HCT116 (cell line): ENCODE measurements at regions not wholly inside any gene's neighbourhood (a gene's known extent, or its start where the extent isn't known, plus 50 kb on each side); places are given as distances from the start of the nearest gene placed in this dataset.

Source experiments
- ATAC-seq: fragments of 200-7000 bp; cut with Tn5 transposase; 2 replicates; pipeline ENCODE4 v1.9.1; 2020; ENCODE audit warnings: mild to moderate bottlenecking, moderate library complexity
- BruUV-seq: library from RNA; stranded (reverse); fragments of 400-500 nt; replicated peaks from 2 replicates; lab custom pipeline; 2021; lab: Mats Ljungman, UMichigan
- CTCF ChIA-PET: fragments of 300-600 bp; sonication (Branson Sonifier 250); formaldehyde crosslinking; loops from one replicate; lab custom pipeline; 2021; ENCODE audit warnings: antibody characterized with exemption; lab: Charles Lee
- POLR2A ChIA-PET: fragments of 300-600, 350-600 bp; sonication (Branson Sonifier 250); formaldehyde crosslinking; loops from one replicate; lab custom pipeline; 2021; ENCODE audit warnings: antibody characterized with exemption; lab: Charles Lee
- RAD21 ChIA-PET, 2 experiments: fragments of 300-600 bp; sonication (Branson Sonifier 250); formaldehyde crosslinking; loops; one replicate each; lab custom pipeline; 2023; ENCODE audit warnings: low total read pairs in 2 of 2; ENCODE audit not compliant: uncharacterized antibody in 2 of 2, unreplicated experiment in 2 of 2, low non-redundant PET in 1 of 2; lab: Charles Lee
- DNase-seq: peaks from one replicate; pipeline ENCODE4 v3.0.0-alpha.2; 2010; ENCODE audit warnings: low read depth, low spot score
- H2AFZ ChIP-seq: fragments of 200-600 bp; shearing (Covaris generic), sonication (generic); 2 replicates; pipeline ENCODE4 v1.6.1; 2017; ENCODE audit warnings: low read depth, mixed run types, mixed read lengths, antibody characterized with exemption, low read length; ENCODE audit not compliant: poor library complexity, severe bottlenecking
- H3K27ac ChIP-seq: 2 replicates; pipeline ENCODE4 v1.5.1; 2012; ENCODE audit warnings: low read depth, low read length
- H3K27me3 ChIP-seq: fragments of 200-600 bp; sonication (generic); 2 replicates; pipeline ENCODE4 v1.6.1; 2016; ENCODE audit warnings: mixed run types, low read length, mixed read lengths; ENCODE audit not compliant: insufficient read depth
- H3K36me3 ChIP-seq, 2 experiments: fragments of 200-500 bp in 1 of 2; fragments of 200-600 bp in 1 of 2; sonication (Bioruptor generic) in 1 of 2; sonication (generic) in 1 of 2; 2 replicates each; pipeline versions ENCODE4 v1.5.1 to v1.6.1; 2014 to 2016; ENCODE audit warnings: low read length in 2 of 2, inconsistent platforms in 1 of 2, mixed read lengths in 1 of 2, mixed run types in 1 of 2; ENCODE audit not compliant: insufficient read depth in 2 of 2, control insufficient read depth in 1 of 2
- H3K4me1 ChIP-seq, 2 experiments: fragments of 200-600 bp in 1 of 2; sonication (generic) in 1 of 2; 2 replicates each; pipeline versions ENCODE4 v1.5.1 to v1.6.1; 2012 to 2017; ENCODE audit warnings: low read length in 2 of 2, inconsistent platforms in 1 of 2, mild to moderate bottlenecking in 1 of 2, mixed read lengths in 1 of 2, mixed run types in 1 of 2, moderate library complexity in 1 of 2; ENCODE audit not compliant: insufficient read depth in 2 of 2, control insufficient read depth in 1 of 2
- H3K4me2 ChIP-seq: fragments of 200-600 bp; sonication (generic); 2 replicates; pipeline ENCODE4 v1.6.1; 2017; ENCODE audit warnings: mixed run types, low read length, mixed read lengths
- H3K4me3 ChIP-seq, 2 experiments: fragments of 200-600 bp in 1 of 2; sonication (generic) in 1 of 2; replicated peaks in 1 of 2; 2 replicates each; pipeline ENCODE4 v1.5.1; 2011 to 2016; ENCODE audit warnings: low read length in 2 of 2, control low read depth in 1 of 2, low read depth in 1 of 2, mild to moderate bottlenecking in 1 of 2, mixed read lengths in 1 of 2, mixed run types in 1 of 2
- H3K79me2 ChIP-seq: fragments of 200-600 bp; sonication (generic); 2 replicates; pipeline ENCODE4 v1.6.1; 2017; ENCODE audit warnings: mild to moderate bottlenecking, mixed run types, low read length, moderate library complexity, mixed read lengths; ENCODE audit not compliant: insufficient read depth
- H3K9ac ChIP-seq: fragments of 200-600 bp; sonication (generic); 2 replicates; pipeline ENCODE4 v1.6.1; 2016; ENCODE audit warnings: low read length, mixed read lengths
- H3K9me2 ChIP-seq: fragments of 200-600 bp; sonication (generic), shearing (Covaris generic); 2 replicates; pipeline ENCODE4 v1.6.1; 2017; ENCODE audit warnings: mixed run types, mild to moderate bottlenecking, moderate library complexity; ENCODE audit not compliant: insufficient read depth
- H3K9me3 ChIP-seq, 2 experiments: fragments of 200-500 bp in 1 of 2; fragments of 200-600 bp in 1 of 2; sonication (Bioruptor generic) in 1 of 2; sonication (generic) in 1 of 2; 2 replicates each; pipeline ENCODE4 v1.6.1; 2014 to 2017; ENCODE audit warnings: low read length in 2 of 2, mixed read lengths in 2 of 2, inconsistent platforms in 1 of 2, low read depth in 1 of 2, mild to moderate bottlenecking in 1 of 2, mixed run types in 1 of 2, moderate library complexity in 1 of 2; ENCODE audit not compliant: control insufficient read depth in 1 of 2, insufficient read depth in 1 of 2
- H4K20me1 ChIP-seq: fragments of 200-600 bp; sonication (generic), shearing (Covaris generic); 2 replicates; pipeline ENCODE4 v1.6.1; 2017; ENCODE audit warnings: mixed run types, mild to moderate bottlenecking, moderate library complexity; ENCODE audit not compliant: insufficient read depth
- ATF3 ChIP-seq: IDR thresholded peaks from 2 replicates; pipeline ENCODE4 v1.6.1; 2012
- CBX3 ChIP-seq: IDR thresholded peaks from 2 replicates; pipeline ENCODE4 v1.6.1; 2012; ENCODE audit warnings: low read depth
- CEBPB ChIP-seq: IDR thresholded peaks from 2 replicates; pipeline ENCODE4 v1.6.1; 2012; ENCODE audit warnings: low read depth
- CTCF ChIP-seq, 3 experiments: fragments of 200-600 bp in 1 of 3; sonication (generic) in 1 of 3; IDR thresholded peaks in 2 of 3; conservative IDR thresholded peaks in 1 of 3; 2 replicates each; pipeline ENCODE4 v1.5.1; 2012 to 2017; ENCODE audit warnings: low read depth in 2 of 3, low read length in 2 of 3, antibody characterized with exemption in 1 of 3, borderline replicate concordance in 1 of 3, control low read depth in 1 of 3, mild to moderate bottlenecking in 1 of 3, mixed read lengths in 1 of 3, mixed run types in 1 of 3, moderate library complexity in 1 of 3; ENCODE audit not compliant: insufficient read depth in 1 of 3
- EZH2phosphoT487 ChIP-seq: fragments of 200-600 bp; IDR thresholded peaks from 2 replicates; pipeline ENCODE4 v1.6.1; 2018; ENCODE audit warnings: antibody characterized with exemption, borderline replicate concordance
- MAX ChIP-seq: IDR thresholded peaks from 2 replicates; pipeline ENCODE4 v1.6.1; 2012
- POLR2A ChIP-seq: IDR thresholded peaks from 2 replicates; pipeline ENCODE4 v1.7.0; 2011; ENCODE audit warnings: borderline replicate concordance; ENCODE audit not compliant: insufficient read depth, insufficient read length; ENCODE audit errors: extremely low read depth
- RAD21 ChIP-seq: IDR thresholded peaks from 2 replicates; pipeline ENCODE4 v1.6.1; 2012; ENCODE audit warnings: low read depth, mild to moderate bottlenecking
- ZFX ChIP-seq: fragments of 450-650 bp; IDR thresholded peaks from 2 replicates; pipeline ENCODE4 v1.6.1; 2017
- intact Hi-C: fragments of 100-400 bp; cut with micrococcal nuclease; formaldehyde crosslinking; loops from 2 replicates; pipeline ENCODE4 v1.10.0; 2022

GRCh38 chr22:27218012-27218920 lies 560.9 kb downstream of the MIAT start:
- no peak for DNase-seq
- peaks cover under 1 to 4% of the 10 kb centered on the region in 2 experiments; a peak in 3 of 4 replicates for H3K4me1 ChIP-seq
- intact Hi-C loops: no loop called here
- no TSS peak for BruUV-seq
- no peaks in the 10 kb centered on the region for H3K27me3 ChIP-seq
- H2AFZ ChIP-seq: no peak overlapping the region
- TF ChIP-seq CTCF (IDR thresholded peaks at IDR 0.05 in 2 of 3, conservative IDR thresholded peaks at IDR 0.05 in 1 of 3; ENCODE audit: borderline replicate concordance in 1 of 3, insufficient read depth in 1 of 3, low read depth in 2 of 3, low read length in 2 of 3): no peak
- no peak for TF ChIP-seq CBX3
- no peak for TF ChIP-seq RAD21
- ChIA-PET POLR2A (no interaction called here), RAD21 (no interaction called here), CTCF (no interaction called here)
- H4K20me1 ChIP-seq: no peaks in the 10 kb centered on the region
- H3K36me3 ChIP-seq: no peaks in the 10 kb centered on the region
- no peaks in the 10 kb centered on the region for H3K9me2 ChIP-seq
- no peak overlapping the region for H3K4me2 ChIP-seq
- H3K9me3 ChIP-seq: peaks cover 5% of the 10 kb centered on the region in 2 experiments; a peak in 2 of 4 replicates
- H3K79me2 ChIP-seq: no peaks in the 10 kb centered on the region
- H3K4me3 ChIP-seq: no peak overlapping the region
- H3K27ac ChIP-seq: no peak overlapping the region
- ATAC-seq: no peak
- no peak overlapping the region for H3K9ac ChIP-seq

- no peak for TF ChIP-seq CBX3
- no peak for TF ChIP-seq EZH2phosphoT487
- TF ChIP-seq ZFX: no peak
- no peak for TF ChIP-seq ATF3
- no peak for TF ChIP-seq MAX
- TF ChIP-seq POLR2A: no peak
- no peak for TF ChIP-seq RAD21
- TF ChIP-seq CEBPB: no peak
- DNase-seq: no peak
- Histone ChIP-seq H4K20me1 (no peaks in the 10 kb centered on the region), H3K9me3 (peaks cover 5 to 7% of the 10 kb centered on the region in 2 experiments; a peak in 2 of 4 replicates), H3K9me2 (no peaks in the 10 kb centered on the region), H3K79me2 (no peaks in the 10 kb centered on the region), H3K27me3 (no peaks in the 10 kb centered on the region), H3K27ac (no peak overlapping the region), H3K4me3 (no peak overlapping the region), H3K9ac (no peak overlapping the region), H2AFZ (no peak overlapping the region), H3K4me2 (no peak overlapping the region), H3K4me1 (peaks cover 7 to 12% of the 10 kb centered on the region in 2 experiments; a peak in 3 of 4 replicates), H3K36me3 (no peaks in the 10 kb centered on the region)
- POLR2A ChIA-PET: no interaction called here
- CTCF ChIA-PET: no interaction called here
- no TSS peak for BruUV-seq
- intact Hi-C loops: no loop called here
- no peak for ATAC-seq
- RAD21 ChIA-PET: no interaction called here
Observed at GRCh38 chr22:27219036-27219435, 561.6 kb downstream of the MIAT start.
